Testis (tissue), 2 donors: ENCODE measurements at regions not wholly inside any gene's neighbourhood (a gene's known extent, or its start where the extent isn't known, plus 50 kb on each side); places are given as distances from the start of the nearest gene placed in this dataset.
A peak's percentile ranks its signal among the peaks of the same experiment; 100 is the strongest.
"Not testable (repeated sequence)": the region's sequence is repeated elsewhere in the genome, so short reads cannot be mapped to it uniquely, and the experiment has no call there.

Experiments
- DNase-seq: peaks from one replicate; pipeline ENCODE4 v3.0.0-alpha.2; 2019
- H3K27ac ChIP-seq, 2 donors: fragments of 200-600 bp; sonication (generic); one replicate each; pipeline ENCODE4 v1.5.1; 2019
- H3K27me3 ChIP-seq: fragments of 200-600 bp; sonication (generic); one replicate; pipeline ENCODE4 v1.5.1; 2019
- H3K36me3 ChIP-seq: fragments of 200-600 bp; sonication (generic); one replicate; pipeline ENCODE4 v1.5.1; 2017; ENCODE audit warnings: low read depth; ENCODE audit errors: missing control alignments
- H3K4me1 ChIP-seq: fragments of 200-600 bp; sonication (generic); one replicate; pipeline ENCODE4 v1.5.1; 2019
- H3K4me3 ChIP-seq, 2 donors: fragments of 200-600 bp; sonication (generic); one replicate each; pipeline ENCODE4 v1.5.1; 2017 to 2019
- H3K9me3 ChIP-seq: fragments of 200-600 bp; sonication (generic); one replicate; pipeline ENCODE4 v1.5.1; 2017
- POLR2A ChIP-seq: fragments of 450-650 bp; IDR thresholded peaks from one replicate; pipeline ENCODE4 v1.6.1; 2017; ENCODE audit warnings: antibody characterized with exemption, mild to moderate bottlenecking, moderate library complexity
- WGBS, 2 donors: methylation state at CpG; one replicate each; pipeline ENCODE4 v1.1.5; 2018; 5-methylcytosine and 5-hydroxymethylcytosine counted together
- intact Hi-C: fragments of 100-400 bp; cut with DNase I; formaldehyde crosslinking; loops from one replicate; pipeline ENCODE4 v1.15.1; 2023; ENCODE audit warnings: low total_unique reads
- TF ChIP-seq, protein P1 (sequence below), 3 experiments: fragments of 450-650 bp in 2 of 3; fragments of 200-600 bp in 1 of 3; sonication (generic) in 1 of 3; IDR thresholded peaks; one replicate each; pipeline ENCODE4 v1.5.1; 2016 to 2019; ENCODE audit warnings: antibody characterized with exemption in 3 of 3, mild to moderate bottlenecking in 2 of 3, moderate library complexity in 1 of 3

DNA sequence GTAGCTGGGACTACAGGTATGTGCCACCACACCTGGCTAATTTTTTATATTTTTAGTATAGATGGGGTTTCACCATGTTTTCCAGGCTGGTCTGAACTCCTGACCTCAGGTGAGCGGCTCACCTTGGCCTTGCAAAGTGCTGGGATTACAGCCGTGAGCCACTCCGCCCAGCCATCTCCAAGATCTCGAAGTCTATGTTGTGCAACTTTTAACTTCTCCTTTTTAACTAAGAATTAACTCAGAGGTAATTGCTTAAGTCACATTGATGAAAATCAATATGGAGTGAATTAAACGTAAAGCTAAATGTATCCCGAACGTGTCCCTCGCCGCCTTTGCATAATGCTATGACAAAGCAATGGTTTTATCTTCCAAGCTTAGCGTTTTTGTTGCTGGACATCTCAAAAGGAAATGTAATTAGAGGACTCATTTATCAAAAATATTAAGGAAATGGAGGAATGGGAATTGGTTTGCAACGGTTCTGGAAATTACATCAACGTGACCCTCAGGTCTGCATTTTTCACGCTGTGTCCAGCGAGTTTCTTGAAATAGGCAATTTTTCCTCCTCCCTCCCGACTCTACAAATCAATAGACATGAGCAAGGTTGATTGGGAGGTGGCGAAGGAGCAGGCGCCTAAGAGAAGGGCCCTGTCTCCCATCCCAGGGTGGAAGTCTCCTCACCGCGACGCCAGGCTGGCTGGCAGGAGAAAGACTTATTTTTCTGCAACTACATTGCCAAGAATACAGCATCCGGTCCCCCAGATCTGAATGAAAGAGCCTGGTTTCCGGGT, 89.8 kb downstream of the TMEM130 start:
- no peak overlapping the region for H3K4me3 ChIP-seq
- intact Hi-C loops: no loop called here
- peaks cover 11% of the 10 kb centered on the region for H3K4me1 ChIP-seq
- DNase-seq: no peak
- TF ChIP-seq, protein P1, sequence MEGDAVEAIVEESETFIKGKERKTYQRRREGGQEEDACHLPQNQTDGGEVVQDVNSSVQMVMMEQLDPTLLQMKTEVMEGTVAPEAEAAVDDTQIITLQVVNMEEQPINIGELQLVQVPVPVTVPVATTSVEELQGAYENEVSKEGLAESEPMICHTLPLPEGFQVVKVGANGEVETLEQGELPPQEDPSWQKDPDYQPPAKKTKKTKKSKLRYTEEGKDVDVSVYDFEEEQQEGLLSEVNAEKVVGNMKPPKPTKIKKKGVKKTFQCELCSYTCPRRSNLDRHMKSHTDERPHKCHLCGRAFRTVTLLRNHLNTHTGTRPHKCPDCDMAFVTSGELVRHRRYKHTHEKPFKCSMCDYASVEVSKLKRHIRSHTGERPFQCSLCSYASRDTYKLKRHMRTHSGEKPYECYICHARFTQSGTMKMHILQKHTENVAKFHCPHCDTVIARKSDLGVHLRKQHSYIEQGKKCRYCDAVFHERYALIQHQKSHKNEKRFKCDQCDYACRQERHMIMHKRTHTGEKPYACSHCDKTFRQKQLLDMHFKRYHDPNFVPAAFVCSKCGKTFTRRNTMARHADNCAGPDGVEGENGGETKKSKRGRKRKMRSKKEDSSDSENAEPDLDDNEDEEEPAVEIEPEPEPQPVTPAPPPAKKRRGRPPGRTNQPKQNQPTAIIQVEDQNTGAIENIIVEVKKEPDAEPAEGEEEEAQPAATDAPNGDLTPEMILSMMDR (IDR thresholded peaks at IDR 0.05): no peak
- no peaks in the 10 kb centered on the region for H3K36me3 ChIP-seq
- H3K27ac ChIP-seq: no peak overlapping the region
- no peaks in the 10 kb centered on the region for H3K9me3 ChIP-seq
- no peaks in the 10 kb centered on the region for H3K27me3 ChIP-seq
- 68 to 76% methylated on average over 22 of the region's 22 CpGs for WGBS, 2 donors

DNA sequence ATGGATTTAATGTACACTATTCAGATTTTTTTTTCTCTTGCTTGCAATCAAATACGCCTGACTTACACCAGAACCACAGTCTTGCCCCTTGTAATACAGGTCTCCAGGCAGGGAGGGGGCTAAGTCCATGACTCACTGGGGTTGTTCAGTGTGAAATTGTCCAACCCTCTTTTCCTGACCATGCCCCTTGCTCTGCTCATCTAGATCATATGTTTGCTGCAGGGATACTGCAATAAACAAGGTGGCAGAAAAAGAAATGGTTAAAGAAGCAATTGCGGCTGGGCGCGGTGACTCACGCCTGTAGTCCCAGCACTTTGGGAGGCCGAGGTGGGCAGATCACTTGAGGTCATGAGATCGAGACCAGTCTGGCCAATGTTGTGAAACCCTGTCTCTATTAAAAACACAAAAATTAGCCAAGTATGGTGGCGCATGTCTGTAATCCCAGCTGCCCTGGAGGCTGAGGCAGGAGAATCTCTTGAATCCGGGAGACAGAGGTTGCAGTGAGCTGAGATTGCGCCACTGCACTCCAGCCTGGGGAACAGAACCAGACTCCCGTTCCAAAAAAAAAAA, 85.5 kb downstream of the TMEM130 start:
- H3K27ac ChIP-seq: no peak overlapping the region
- H3K4me1 ChIP-seq: peaks cover 2% of the 10 kb centered on the region
- intact Hi-C loops: no loop called here
- H3K36me3 ChIP-seq: no peaks in the 10 kb centered on the region
- H3K9me3 ChIP-seq: no peaks in the 10 kb centered on the region
- 75 to 83% methylated on average over 11 of the region's 11 CpGs for WGBS, 2 donors
- H3K4me3 ChIP-seq: no peak overlapping the region
- H3K27me3 ChIP-seq: no peaks in the 10 kb centered on the region
- TF ChIP-seq, protein P1 (IDR thresholded peaks at IDR 0.05): no peak
- no peak for TF ChIP-seq POLR2A
- no peak for DNase-seq

DNA sequence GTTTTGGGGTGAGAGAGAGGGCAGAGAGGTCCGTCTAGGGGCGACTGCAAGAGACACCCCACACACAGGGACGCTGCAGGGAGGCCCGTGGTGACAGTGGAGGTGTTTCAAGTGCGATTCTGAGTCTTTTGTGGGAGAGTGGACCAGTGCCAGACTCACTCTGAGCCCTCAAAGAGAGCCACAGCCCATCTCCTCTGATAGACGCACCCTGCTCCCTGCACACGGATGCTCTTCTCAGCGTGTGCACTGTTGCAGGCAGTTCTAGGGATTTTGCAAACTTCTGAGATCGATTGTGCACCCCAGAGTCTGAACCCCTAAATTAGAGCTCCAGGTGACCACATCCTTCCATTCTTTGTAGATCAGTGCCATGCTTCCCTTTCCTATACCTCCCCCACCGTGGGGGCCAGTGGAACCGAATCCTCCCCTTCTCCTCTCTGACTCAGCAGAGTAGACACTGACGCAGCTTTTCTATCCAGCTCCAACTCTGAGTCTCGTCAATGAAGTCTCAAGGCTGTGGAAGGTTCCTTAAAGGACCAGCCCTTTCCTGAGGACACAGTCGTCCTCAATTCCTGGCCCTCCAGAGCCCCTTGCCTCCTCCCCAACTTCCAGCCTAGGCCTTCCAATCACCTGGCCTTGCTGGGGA, 83.8 kb downstream of the TMEM130 start:
- DNase-seq: peak; percentile 36
- H3K9me3 ChIP-seq: no peaks in the 10 kb centered on the region
- 49 to 58% methylated on average over 12 to 14 of the region's 14 CpGs for WGBS, 2 donors
- peak overlapping the region in 1 of 2 donors; percentile 41 for H3K27ac ChIP-seq
- TF ChIP-seq, protein P1 (IDR thresholded peaks at IDR 0.05): no peak
- no peak for TF ChIP-seq POLR2A
- H3K27me3 ChIP-seq: no peaks in the 10 kb centered on the region
- no peaks in the 10 kb centered on the region for H3K36me3 ChIP-seq
- peaks cover 2% of the 10 kb centered on the region for H3K4me1 ChIP-seq
- intact Hi-C loops: no loop called here
- H3K4me3 ChIP-seq: no peak overlapping the region

DNA sequence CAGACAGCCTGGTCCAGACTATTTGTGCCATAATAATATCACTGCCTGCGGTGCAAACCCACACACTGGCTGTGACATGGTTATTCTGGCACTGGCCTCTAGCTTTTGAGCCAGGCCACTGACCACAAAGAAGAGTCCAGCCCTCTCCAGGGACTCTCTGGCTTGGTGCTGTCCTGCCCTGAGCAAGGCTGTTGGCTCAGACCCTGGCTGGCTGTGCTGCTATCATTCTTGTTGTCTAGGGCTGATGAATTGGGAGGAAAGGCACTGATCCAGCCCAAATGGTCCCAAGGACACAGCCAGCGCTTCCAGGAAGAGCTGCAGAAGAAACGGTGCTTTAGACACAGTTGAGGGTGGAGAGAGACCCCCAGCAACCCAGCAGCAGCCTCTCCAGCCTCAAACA, 80.8 kb downstream of the TMEM130 start:
- no peak overlapping the region for H3K27ac ChIP-seq
- no peaks in the 10 kb centered on the region for H3K9me3 ChIP-seq
- DNase-seq: peak; percentile 74
- H3K27me3 ChIP-seq: no peaks in the 10 kb centered on the region
- H3K4me3 ChIP-seq: no peak overlapping the region
- H3K36me3 ChIP-seq: no peaks in the 10 kb centered on the region
- no peak for TF ChIP-seq POLR2A
- TF ChIP-seq, protein P1 (IDR thresholded peaks at IDR 0.05): no peak
- intact Hi-C loops: no loop called here
- H3K4me1 ChIP-seq: no peaks in the 10 kb centered on the region
- WGBS, 2 donors: 34 to 63% methylated on average over 3 of the region's 3 CpGs

DNA sequence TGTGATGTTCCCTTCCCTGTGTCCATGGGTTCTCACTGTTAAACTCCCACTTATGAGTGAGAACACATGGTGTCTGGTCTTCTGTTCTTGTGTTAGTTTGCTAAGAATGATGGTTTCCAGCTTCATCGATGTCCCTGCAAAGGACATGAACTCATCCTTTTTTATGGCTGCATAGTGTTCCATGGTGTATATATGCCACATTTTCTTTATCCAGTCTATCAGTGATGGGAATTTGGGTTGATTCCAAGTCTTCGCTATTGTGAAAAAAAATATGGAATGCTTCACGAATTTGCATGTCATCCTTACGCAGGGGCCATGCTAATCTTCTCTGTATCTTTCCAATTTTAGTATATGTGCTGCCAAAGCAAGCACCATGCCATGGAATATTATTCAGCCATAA, 75.4 kb downstream of the TMEM130 start:
- H3K36me3 ChIP-seq, H3K9me3 ChIP-seq, H3K27ac ChIP-seq, H3K4me1 ChIP-seq, intact Hi-C loops, H3K4me3 ChIP-seq, DNase-seq, H3K27me3 ChIP-seq: not testable (repeated sequence)
- WGBS, 2 donors: 93 to 96% methylated on average over 4 of the region's 4 CpGs
